CD4-positive, CD25-positive, alpha-beta regulatory T cell (primary cell): ENCODE measurements at regions not wholly inside any gene's neighbourhood (a gene's known extent, or its start where the extent isn't known, plus 50 kb on each side); places are given as distances from the start of the nearest gene placed in this dataset.

Source experiments
- ATAC-seq, 2 donors: fragments of 150-1000 bp; cut with Tn5 transposase; one replicate each; pipeline ENCODE4 v1.10.0; 2021; ENCODE audit warnings: low read depth in 2 of 2, moderate number of reproducible peaks in 2 of 2, moderate library complexity in 1 of 2
- DNase-seq, 3 donors: peaks; one replicate each; pipeline versions ENCODE4 v3.0.0 to v3.0.0-alpha.2; 2012 to 2022; ENCODE audit warnings: mixed read lengths in 1 of 3
- H3K27ac ChIP-seq: one replicate; pipeline ENCODE4 v1.7.0; 2013; ENCODE audit warnings: mild to moderate bottlenecking, low read length; ENCODE audit not compliant: insufficient read depth, poor library complexity, severe bottlenecking
- H3K27me3 ChIP-seq: one replicate; pipeline ENCODE4 v1.7.0; 2013; ENCODE audit warnings: low read length; ENCODE audit not compliant: control insufficient read depth, insufficient read depth
- H3K36me3 ChIP-seq: one replicate; pipeline ENCODE4 v1.7.0; 2013; ENCODE audit warnings: mild to moderate bottlenecking, low read length, moderate library complexity; ENCODE audit not compliant: control insufficient read depth, insufficient read depth
- H3K4me1 ChIP-seq: 2 replicates; pipeline ENCODE4 v1.7.0; 2013; ENCODE audit warnings: mild to moderate bottlenecking, low read length; ENCODE audit not compliant: insufficient read depth, control insufficient read depth, poor library complexity, severe bottlenecking
- H3K4me3 ChIP-seq: one replicate; pipeline ENCODE4 v1.7.0; 2013; ENCODE audit warnings: low read depth, mild to moderate bottlenecking, low read length, moderate library complexity
- H3K9me3 ChIP-seq, 2 experiments: 1 replicate in 1 of 2; 2 replicates in 1 of 2; pipeline ENCODE4 v1.7.0; 2013; ENCODE audit warnings: low read length in 2 of 2, mild to moderate bottlenecking in 1 of 2, moderate library complexity in 1 of 2; ENCODE audit not compliant: control insufficient read depth in 2 of 2
- H3K27ac Mint-ChIP-seq, 3 donors: one replicate each; pipeline ENCODE4 v1.8.0; 2020 to 2022; ENCODE audit warnings: mild to moderate bottlenecking in 3 of 3, mixed read lengths in 3 of 3, moderate library complexity in 2 of 3
- H3K27me3 Mint-ChIP-seq: one replicate; pipeline ENCODE4 v1.8.0; 2022; ENCODE audit warnings: mild to moderate bottlenecking, mixed read lengths
- H3K36me3 Mint-ChIP-seq: one replicate; pipeline ENCODE4 v1.8.0; 2020; ENCODE audit warnings: mixed read lengths
- H3K4me1 Mint-ChIP-seq, 4 donors: one replicate each; pipeline ENCODE4 v1.8.0; 2020 to 2022; ENCODE audit warnings: mixed read lengths in 4 of 4, mild to moderate bottlenecking in 1 of 4
- H3K4me3 Mint-ChIP-seq, 4 donors: one replicate each; pipeline ENCODE4 v1.8.0; 2020 to 2022; ENCODE audit warnings: mild to moderate bottlenecking in 4 of 4, mixed read lengths in 4 of 4, moderate library complexity in 3 of 4
- H3K9me3 Mint-ChIP-seq, 7 donors: one replicate each; pipeline ENCODE4 v1.8.0; 2020 to 2022; ENCODE audit warnings: mixed read lengths in 7 of 7, mild to moderate bottlenecking in 3 of 7, moderate library complexity in 2 of 7

- Histone ChIP-seq H3K9me3 (no peaks in the 10 kb centered on the region), H3K27ac (no peak overlapping the region), H3K4me3 (no peak overlapping the region), H3K4me1 (no peaks in the 10 kb centered on the region), H3K27me3 (no peaks in the 10 kb centered on the region), H3K36me3 (no peaks in the 10 kb centered on the region)
- no peak overlapping the region for H3K4me3 Mint-ChIP-seq
- peaks cover 0 to 5% (median 1%) of the 10 kb centered on the region in 4 donors for H3K4me1 Mint-ChIP-seq
- ATAC-seq (no peak), DNase-seq (no peak)
- H3K27me3 Mint-ChIP-seq: no peaks in the 10 kb centered on the region
- peaks cover 0 to 2% (median 0%) of the 10 kb centered on the region in 7 donors for H3K9me3 Mint-ChIP-seq
- H3K27ac Mint-ChIP-seq: no peak overlapping the region
- no peaks in the 10 kb centered on the region for H3K36me3 Mint-ChIP-seq
Observed at GRCh38 chr5:135127439-135128240, 93.6 kb upstream of the PITX1 start.

- H3K27ac Mint-ChIP-seq: peak overlapping the region in 1 of 3 donors; percentile 75
- H3K4me1 Mint-ChIP-seq: peaks cover 0 to 5% (median 1%) of the 10 kb centered on the region in 4 donors
Observed at GRCh38 chr5:135126688-135127438, 92.8 kb upstream of the PITX1 start.

GRCh38 chr5:135124724-135125123 is 90.7 kb upstream of the PITX1 start:
- Mint-ChIP-seq H3K9me3 (peaks cover 0 to 2% (median 0%) of the 10 kb centered on the region in 7 donors), H3K27me3 (peaks cover 9% of the 10 kb centered on the region), H3K4me3 (no peak overlapping the region), H3K4me1 (peaks cover 0 to 5% (median 1%) of the 10 kb centered on the region in 4 donors), H3K36me3 (no peaks in the 10 kb centered on the region), H3K27ac (no peak overlapping the region)
- Histone ChIP-seq H3K4me3 (no peak overlapping the region), H3K36me3 (no peaks in the 10 kb centered on the region), H3K27me3 (no peaks in the 10 kb centered on the region), H3K9me3 (no peaks in the 10 kb centered on the region), H3K4me1 (no peaks in the 10 kb centered on the region), H3K27ac (no peak overlapping the region)
- no peak for ATAC-seq
- DNase-seq: no peak

More at GRCh38 chr5:135126688-135127438, 92.8 kb upstream of the PITX1 start:
- Histone ChIP-seq H3K36me3 (no peaks in the 10 kb centered on the region), H3K4me3 (no peak overlapping the region), H3K4me1 (no peaks in the 10 kb centered on the region), H3K9me3 (no peaks in the 10 kb centered on the region), H3K27ac (no peak overlapping the region), H3K27me3 (no peaks in the 10 kb centered on the region)
- no peaks in the 10 kb centered on the region for H3K36me3 Mint-ChIP-seq
- no peaks in the 10 kb centered on the region for H3K27me3 Mint-ChIP-seq
- DNase-seq: no peak
- no peak for ATAC-seq
- H3K4me3 Mint-ChIP-seq: no peak overlapping the region
- H3K9me3 Mint-ChIP-seq: peaks cover 0 to 2% (median 0%) of the 10 kb centered on the region in 7 donors

GRCh38 chr5:135124128-135124527 is 90.1 kb upstream of the PITX1 start:
- Histone ChIP-seq H3K27ac (no peak overlapping the region), H3K36me3 (no peaks in the 10 kb centered on the region), H3K4me3 (no peak overlapping the region), H3K27me3 (no peaks in the 10 kb centered on the region), H3K4me1 (no peaks in the 10 kb centered on the region), H3K9me3 (no peaks in the 10 kb centered on the region)
- Mint-ChIP-seq H3K4me3 (no peak overlapping the region), H3K36me3 (no peaks in the 10 kb centered on the region), H3K27ac (no peak overlapping the region), H3K4me1 (peaks cover 0 to 2% (median 0%) of the 10 kb centered on the region in 4 donors), H3K27me3 (peaks cover 9% of the 10 kb centered on the region), H3K9me3 (peaks cover 0 to 2% (median 0%) of the 10 kb centered on the region in 7 donors)
- DNase-seq (no peak), ATAC-seq (no peak)

GRCh38 chr5:135122797-135123196 is 88.8 kb upstream of the PITX1 start:
- H3K27ac ChIP-seq: no peak overlapping the region
- H3K9me3 Mint-ChIP-seq: peaks cover 0 to 2% (median 0%) of the 10 kb centered on the region in 7 donors
- no peak overlapping the region for H3K4me3 Mint-ChIP-seq
- no peaks in the 10 kb centered on the region for H3K27me3 ChIP-seq
- H3K36me3 Mint-ChIP-seq: no peaks in the 10 kb centered on the region
- no peaks in the 10 kb centered on the region for H3K4me1 ChIP-seq
- H3K4me3 ChIP-seq: no peak overlapping the region
- H3K27me3 Mint-ChIP-seq: peaks cover 14% of the 10 kb centered on the region
- no peaks in the 10 kb centered on the region for H3K9me3 ChIP-seq
- no peak for DNase-seq
- H3K4me1 Mint-ChIP-seq: no peaks in the 10 kb centered on the region
- no peak for ATAC-seq
- no peaks in the 10 kb centered on the region for H3K36me3 ChIP-seq
- no peak overlapping the region for H3K27ac Mint-ChIP-seq

GRCh38 chr5:135120951-135121350 is 86.9 kb upstream of the PITX1 start:
- no peaks in the 10 kb centered on the region for H3K36me3 ChIP-seq
- no peak overlapping the region for H3K4me3 Mint-ChIP-seq
- peaks cover 14% of the 10 kb centered on the region for H3K27me3 Mint-ChIP-seq
- H3K27ac Mint-ChIP-seq: no peak overlapping the region
- H3K9me3 ChIP-seq: no peaks in the 10 kb centered on the region
- H3K27ac ChIP-seq: no peak overlapping the region
- ATAC-seq (no peak), DNase-seq (no peak)
- H3K4me1 Mint-ChIP-seq: no peaks in the 10 kb centered on the region
- no peaks in the 10 kb centered on the region for H3K27me3 ChIP-seq
- H3K9me3 Mint-ChIP-seq: peaks cover 0 to 2% (median 0%) of the 10 kb centered on the region in 7 donors
- no peak overlapping the region for H3K4me3 ChIP-seq
- H3K4me1 ChIP-seq: no peaks in the 10 kb centered on the region
- no peaks in the 10 kb centered on the region for H3K36me3 Mint-ChIP-seq

GRCh38 chr5:135119481-135119880 is 85.5 kb upstream of the PITX1 start:
- H3K27me3 ChIP-seq: no peaks in the 10 kb centered on the region
- H3K36me3 ChIP-seq: no peaks in the 10 kb centered on the region
- Mint-ChIP-seq H3K36me3 (no peaks in the 10 kb centered on the region), H3K9me3 (no peaks in the 10 kb centered on the region), H3K4me1 (no peaks in the 10 kb centered on the region), H3K27ac (no peak overlapping the region), H3K4me3 (no peak overlapping the region), H3K27me3 (peaks cover 14% of the 10 kb centered on the region)
- ATAC-seq (no peak), DNase-seq (no peak)
- no peaks in the 10 kb centered on the region for H3K4me1 ChIP-seq
- H3K9me3 ChIP-seq: no peaks in the 10 kb centered on the region
- H3K27ac ChIP-seq: no peak overlapping the region
- H3K4me3 ChIP-seq: no peak overlapping the region
